Ovary (tissue), 7 donors: ENCODE measurements at regions not wholly inside any gene's neighbourhood (a gene's known extent, or its start where the extent isn't known, plus 50 kb on each side); places are given as distances from the start of the nearest gene placed in this dataset.
"Not testable (repeated sequence)": the region's sequence is repeated elsewhere in the genome, so short reads cannot be mapped to it uniquely, and the experiment has no call there.

Experiments
- DNase-seq, 5 donors: peaks; one replicate each; pipeline ENCODE4 v3.0.0-alpha.2; 2019 to 2020
- H3K27ac ChIP-seq, 2 donors: fragments of 200-600 bp; one replicate each; pipeline versions ENCODE4 v1.5.1 to v1.8.0; 2019 to 2022
- H3K27me3 ChIP-seq: fragments of 200-600 bp; one replicate; pipeline ENCODE4 v1.8.0; 2022
- H3K36me3 ChIP-seq: fragments of 200-600 bp; sonication (generic); one replicate; pipeline ENCODE4 v1.5.1; 2019
- H3K4me1 ChIP-seq: one replicate; pipeline ENCODE4 v1.8.1; 2013; ENCODE audit warnings: mild to moderate bottlenecking, moderate library complexity; ENCODE audit not compliant: insufficient read depth
- H3K4me3 ChIP-seq: fragments of 200-600 bp; sonication (generic); one replicate; pipeline ENCODE4 v1.5.1; 2017
- H3K9me3 ChIP-seq, 2 donors: fragments of 200-600 bp in 1 of 2; sonication (generic) in 1 of 2; one replicate each; pipeline versions ENCODE4 v1.5.1 to v1.8.1; 2013 to 2019; ENCODE audit warnings: mild to moderate bottlenecking in 1 of 2, moderate library complexity in 1 of 2
- WGBS, 3 donors: extraction: QIAGEN DNeasy Blood & Tissue Kit in 1 of 3; methylation state at CpG; one replicate each; pipeline versions ENCODE4 v1.1.5 to v1.1.7; 2013 to 2017; 5-methylcytosine and 5-hydroxymethylcytosine counted together
- intact Hi-C, 4 donors: fragments of 100-400 bp; cut with DNase I; formaldehyde crosslinking; loops; one replicate each; pipeline versions ENCODE4 v1.11.0 to v1.15.1; 2022 to 2023
- donor health status: DM: no; HTN: no; CAD: no; lungs with moderate emphysema.
- donor health status: DM: no; HTN: no; CAD: no.
- donor health status: Bipolar disorder and iron deficiency.
- donor health status: DM: no; HTN: no; CAD: no.
- donor health status: DM: yes; HTN: yes; CAD: no.

DNA sequence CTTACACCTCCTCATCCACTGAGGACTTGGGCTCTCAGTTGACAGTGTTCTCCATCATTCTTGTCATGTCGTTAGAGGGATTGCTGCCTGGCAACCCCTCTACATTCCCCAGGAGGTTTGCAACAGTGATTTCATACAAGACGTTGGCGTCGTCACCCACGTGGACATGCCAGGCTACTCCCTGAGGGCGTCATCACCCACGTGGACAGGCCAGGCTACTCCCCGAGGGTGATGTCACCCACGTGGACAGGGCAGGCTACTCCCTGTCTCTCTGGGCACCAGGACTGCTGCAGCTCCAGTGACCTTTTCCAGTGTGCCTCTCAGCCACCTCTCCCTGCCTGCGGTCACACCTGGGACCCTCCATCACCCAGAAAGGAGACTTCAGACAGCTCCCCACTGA is 117.4 kb downstream of the SEPTIN7 start:
- WGBS, 3 donors: 80 to 87% (median 83%) methylated on average over 10 of the region's 10 CpGs
- not testable (repeated sequence) for H3K4me1 ChIP-seq, H3K9me3 ChIP-seq, H3K27ac ChIP-seq, H3K36me3 ChIP-seq, H3K27me3 ChIP-seq, DNase-seq, H3K4me3 ChIP-seq
- intact Hi-C loops: loop anchor here in 2 of 4 donors (10.0 kb wide), 2 partner anchors 397 to 407 kb away; no protein-coding TSS in a partner anchor

- not testable (repeated sequence) for H3K4me3 ChIP-seq, H3K27ac ChIP-seq, H3K36me3 ChIP-seq, H3K9me3 ChIP-seq, H3K4me1 ChIP-seq, H3K27me3 ChIP-seq, DNase-seq
- intact Hi-C loops: loop anchor here in 2 of 4 donors (10.0 kb wide), 2 partner anchors 395 to 405 kb away; no protein-coding TSS in a partner anchor
- WGBS, 3 donors: 59 to 72% (median 71%) methylated on average over 6 of the region's 6 CpGs
These were observed 118.8 kb downstream of the SEPTIN7 start for GRCh38 chr7:35919607-35920006.

DNA sequence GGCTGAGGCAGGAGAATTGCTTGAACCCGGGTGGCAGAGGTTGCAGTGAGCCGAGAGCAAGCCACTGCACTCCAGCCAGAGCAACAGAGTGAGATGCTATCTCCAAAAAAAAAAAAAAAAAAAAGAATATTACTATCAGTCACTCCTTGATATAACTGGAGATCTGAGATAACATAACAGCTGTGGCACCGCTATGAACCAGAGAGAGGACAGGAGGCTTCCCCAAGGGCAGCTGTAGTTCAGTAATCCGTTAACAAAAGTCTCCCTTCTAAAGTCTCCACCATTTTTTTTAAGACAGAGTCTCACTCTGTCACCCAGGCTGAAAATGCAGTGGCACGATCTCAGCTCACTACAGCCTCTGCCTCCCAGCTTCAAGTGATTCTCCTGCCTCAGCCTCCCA is 120.5 kb downstream of the SEPTIN7 start:
- 82 to 88% (median 84%) methylated on average over 5 of the region's 5 CpGs for WGBS, 3 donors
- H3K4me3 ChIP-seq, H3K27me3 ChIP-seq, H3K36me3 ChIP-seq, H3K9me3 ChIP-seq, H3K4me1 ChIP-seq, DNase-seq, H3K27ac ChIP-seq, intact Hi-C loops: not testable (repeated sequence)

DNA sequence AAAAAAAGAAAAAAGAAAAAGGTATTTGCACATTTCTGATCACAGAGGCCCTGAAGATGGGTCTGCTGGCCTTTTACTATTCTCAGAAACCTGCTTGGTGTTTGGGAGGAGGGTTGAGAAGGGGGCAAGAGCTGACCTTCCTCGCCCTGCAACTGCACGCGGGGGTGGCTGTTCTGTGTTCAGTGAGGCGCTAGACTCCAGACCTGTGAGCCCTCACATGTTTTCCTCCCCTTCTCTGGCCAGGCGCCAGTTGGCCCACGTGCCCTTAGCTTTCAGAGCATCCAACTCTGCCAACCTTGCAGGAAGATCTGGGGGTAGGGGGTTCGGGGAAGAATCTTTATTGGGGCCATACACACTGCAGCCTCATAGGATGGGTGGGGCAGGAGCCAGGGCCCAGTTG is 123.8 kb downstream of the SEPTIN7 start:
- H3K4me3 ChIP-seq, H3K27me3 ChIP-seq, H3K4me1 ChIP-seq, intact Hi-C loops, H3K36me3 ChIP-seq, H3K9me3 ChIP-seq, H3K27ac ChIP-seq: not testable (repeated sequence)
- WGBS, 3 donors: 50 to 57% (median 57%) methylated on average over 7 of the region's 7 CpGs
- DNase-seq: peak in 1 of 5 donors; percentile 19

GRCh38 chr7:35926966-35927365 is 126.1 kb downstream of the SEPTIN7 start:
- H3K27ac ChIP-seq, DNase-seq, H3K4me3 ChIP-seq, H3K4me1 ChIP-seq, H3K9me3 ChIP-seq, H3K27me3 ChIP-seq, H3K36me3 ChIP-seq, intact Hi-C loops: not testable (repeated sequence)
- 24 to 50% (median 34%) methylated on average over 8 to 9 of the region's 9 CpGs for WGBS, 3 donors

- H3K27me3 ChIP-seq, intact Hi-C loops, H3K36me3 ChIP-seq, H3K4me1 ChIP-seq, H3K27ac ChIP-seq, DNase-seq, H3K9me3 ChIP-seq, H3K4me3 ChIP-seq: not testable (repeated sequence)
These were observed 130.3 kb downstream of the SEPTIN7 start for GRCh38 chr7:35931134-35931533.

- H3K27ac ChIP-seq, DNase-seq, H3K27me3 ChIP-seq, H3K4me1 ChIP-seq, H3K9me3 ChIP-seq, H3K4me3 ChIP-seq, H3K36me3 ChIP-seq, intact Hi-C loops: not testable (repeated sequence)
These were observed 130.7 kb downstream of the SEPTIN7 start for GRCh38 chr7:35931551-35931950.

DNA sequence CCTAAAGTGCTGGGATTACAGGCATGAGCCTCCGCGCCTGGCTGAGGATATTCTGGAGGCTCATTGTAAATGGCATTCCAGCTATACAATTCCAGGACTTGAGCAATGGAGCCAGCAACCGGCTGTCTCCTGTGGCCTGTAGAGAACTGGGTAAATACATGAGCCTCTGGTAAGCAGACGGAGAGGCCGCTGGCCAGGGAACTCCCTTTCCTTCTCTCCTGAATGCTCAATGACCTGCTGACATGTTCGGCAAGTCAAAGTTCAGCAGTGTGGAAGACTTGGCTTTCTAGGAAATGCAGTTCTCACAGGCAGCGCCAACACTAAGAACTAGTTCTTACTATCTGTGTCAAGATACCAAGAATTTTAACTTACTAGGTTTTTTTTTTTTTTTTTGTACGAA is 139.8 kb downstream of the SEPTIN7 start:
- intact Hi-C loops, H3K36me3 ChIP-seq, H3K27me3 ChIP-seq, H3K9me3 ChIP-seq, H3K4me1 ChIP-seq, DNase-seq, H3K27ac ChIP-seq, H3K4me3 ChIP-seq: not testable (repeated sequence)
- WGBS, 3 donors: 90 to 92% (median 91%) methylated on average over 8 of the region's 8 CpGs

DNA sequence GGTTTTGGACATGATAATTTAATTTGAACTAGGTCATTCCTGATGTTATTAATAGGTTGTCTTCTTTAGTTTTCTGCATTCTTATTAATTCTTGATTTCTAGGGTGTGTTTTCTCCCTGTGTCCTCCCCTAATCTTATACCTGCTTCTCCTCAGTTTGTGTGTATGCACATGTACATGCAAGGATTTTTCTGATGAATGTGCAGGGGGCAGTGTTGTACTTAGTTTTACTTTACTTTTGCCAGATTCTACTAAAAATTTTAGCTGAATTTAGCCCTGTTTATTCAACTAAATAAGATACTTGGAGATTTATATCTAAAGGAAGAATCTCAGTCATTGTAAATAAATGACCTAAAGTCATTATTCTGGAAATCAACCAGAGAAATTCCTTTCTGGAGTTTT is 144.8 kb downstream of the SEPTIN7 start:
- H3K36me3 ChIP-seq, H3K27ac ChIP-seq, H3K27me3 ChIP-seq, H3K9me3 ChIP-seq, intact Hi-C loops, DNase-seq, H3K4me3 ChIP-seq, H3K4me1 ChIP-seq: not testable (repeated sequence)

GRCh38 chr7:35955735-35956134 is 154.9 kb downstream of the SEPTIN7 start:
- DNase-seq, H3K9me3 ChIP-seq, H3K36me3 ChIP-seq, H3K4me1 ChIP-seq, H3K27me3 ChIP-seq, H3K27ac ChIP-seq, intact Hi-C loops, H3K4me3 ChIP-seq: not testable (repeated sequence)
- 79 to 83% (median 80%) methylated on average over 13 of the region's 13 CpGs for WGBS, 3 donors

DNA sequence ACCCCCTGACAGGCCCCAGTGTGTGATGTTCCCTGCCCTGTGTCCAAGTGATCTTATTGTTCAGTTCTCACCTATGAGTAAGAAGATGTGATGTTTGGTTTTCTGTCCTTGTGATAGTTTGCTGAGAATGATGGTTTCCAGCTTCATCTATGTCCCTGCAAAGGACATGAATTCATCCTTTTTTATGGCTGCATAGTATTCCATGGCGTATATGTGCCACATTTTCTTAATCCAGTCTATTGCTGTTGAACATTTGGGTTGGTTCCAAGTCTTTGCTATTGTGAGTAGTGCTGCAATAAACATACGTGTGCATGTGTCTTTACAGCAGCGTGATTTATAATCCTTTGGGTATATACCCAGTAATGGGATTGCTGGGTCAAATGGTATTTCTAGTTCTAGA is 156.1 kb downstream of the SEPTIN7 start:
- H3K27me3 ChIP-seq, H3K36me3 ChIP-seq, H3K4me3 ChIP-seq, H3K4me1 ChIP-seq, H3K9me3 ChIP-seq, DNase-seq, H3K27ac ChIP-seq, intact Hi-C loops: not testable (repeated sequence)
- 95 to 99% (median 98%) methylated on average over 3 of the region's 3 CpGs for WGBS, 3 donors

DNA sequence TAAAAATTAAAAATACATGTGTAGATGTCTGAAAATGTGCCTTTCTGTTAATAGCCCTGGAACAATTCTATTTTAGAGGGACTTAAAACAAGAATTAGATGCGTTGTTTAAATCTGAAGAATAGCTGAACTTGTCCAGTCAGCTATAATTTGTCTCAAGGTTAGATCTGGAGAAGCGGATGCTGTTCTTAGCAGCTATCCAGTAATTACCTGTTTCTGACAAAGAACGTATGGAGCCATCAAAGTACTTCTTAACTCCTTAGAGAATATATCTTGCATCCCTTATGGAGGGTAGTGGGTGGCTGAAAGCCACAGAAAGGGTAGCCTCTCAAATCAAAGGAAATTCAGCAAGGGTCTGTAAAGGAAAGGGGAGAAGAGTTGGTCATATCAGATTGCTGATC is 160.4 kb downstream of the SEPTIN7 start:
- H3K27me3 ChIP-seq, H3K4me1 ChIP-seq, DNase-seq, intact Hi-C loops, H3K4me3 ChIP-seq, H3K9me3 ChIP-seq, H3K27ac ChIP-seq, H3K36me3 ChIP-seq: not testable (repeated sequence)
- 60 to 80% (median 71%) methylated on average over 3 of the region's 3 CpGs for WGBS, 3 donors

DNA sequence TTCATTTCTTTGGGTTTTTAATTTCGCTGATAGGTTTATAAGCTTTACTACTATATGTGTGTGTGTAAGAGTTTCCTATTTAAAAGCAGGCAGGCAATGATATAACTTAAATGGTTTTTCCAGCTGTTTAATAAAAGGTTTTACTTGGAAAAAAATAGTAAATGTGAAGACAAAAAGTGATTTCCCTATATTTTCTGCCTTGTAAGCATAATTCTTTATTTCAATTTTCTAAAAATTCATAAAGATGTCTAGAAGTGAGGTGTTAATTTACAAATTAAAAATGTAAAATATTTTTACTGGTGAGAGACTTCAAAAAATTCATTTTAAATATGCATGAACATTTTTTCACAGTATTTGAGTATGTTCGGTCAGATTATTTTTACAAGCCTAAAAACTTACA is 161.8 kb downstream of the SEPTIN7 start:
- 97 to 99% (median 97%) methylated on average over 2 of the region's 2 CpGs for WGBS, 3 donors
- H3K9me3 ChIP-seq, H3K36me3 ChIP-seq, H3K27ac ChIP-seq, H3K4me1 ChIP-seq, H3K4me3 ChIP-seq, intact Hi-C loops, H3K27me3 ChIP-seq, DNase-seq: not testable (repeated sequence)
